GM12874 (cell line): ENCODE measurements at regions not wholly inside any gene's neighbourhood (a gene's known extent, or its start where the extent isn't known, plus 50 kb on each side); places are given as distances from the start of the nearest gene placed in this dataset.

ENCODE experiments used
- CTCF ChIP-seq: IDR thresholded peaks from 2 replicates; pipeline ENCODE4 v1.5.1; 2011; ENCODE audit warnings: low read depth, mild to moderate bottlenecking, control low read depth, low read length, moderate library complexity; ENCODE audit not compliant: insufficient read depth

- TF ChIP-seq CTCF, result no peak
Measured at GRCh38 chr4:151908734-151909497, 148.1 kb upstream of the GATB start.

- no peak for TF ChIP-seq CTCF
Measured at GRCh38 chr4:151908201-151908600, 147.4 kb upstream of the GATB start.

GRCh38 chr4:151906438-151906837, 145.6 kb upstream of the GATB start:
- no peak for TF ChIP-seq CTCF

- no peak for TF ChIP-seq CTCF
Measured at GRCh38 chr4:151905197-151905596, 144.4 kb upstream of the GATB start.

- TF ChIP-seq CTCF, result no peak
Measured at GRCh38 chr4:151901631-151902030, 140.8 kb upstream of the GATB start.

- no peak for TF ChIP-seq CTCF
Measured at GRCh38 chr4:151896880-151897279, 136.1 kb upstream of the GATB start.

GRCh38 chr4:151895671-151896070, 134.9 kb upstream of the GATB start:
- TF ChIP-seq CTCF, result no peak
